ENCODE measurements at regions not wholly inside any gene's neighbourhood (a gene's known extent, or its start where the extent isn't known, plus 50 kb on each side); places are given as distances from the start of the nearest gene placed in this dataset.

- Histone ChIP-seq H3K9me1 (ENCODE audit: insufficient read depth, low read length) (no peaks in the 10 kb centered on the region), H2BK120ac (ENCODE audit: low read depth, low read length) (no peak overlapping the region), H4K20me1 (ENCODE audit: insufficient read depth, low read length) (no peaks in the 10 kb centered on the region), H3K56ac (ENCODE audit: extremely low read depth, insufficient read depth, low read length) (no peak overlapping the region), H3K18ac (ENCODE audit: low read depth, low read length) (no peak overlapping the region), H2BK5ac (ENCODE audit: low read depth, low read length, poor library complexity, severe bottlenecking) (peak overlapping the region; percentile 13), H2BK15ac (ENCODE audit: low read depth, low read length) (no peak overlapping the region), H3K36me3 (ENCODE audit: control insufficient read depth, insufficient read depth, low read length) (no peaks in the 10 kb centered on the region), H3K4me1 (ENCODE audit: control insufficient read depth, insufficient read depth, low read length) (no peaks in the 10 kb centered on the region), H3K9me3 (ENCODE audit: control insufficient read depth, insufficient read depth, low read length) (peaks cover under 1% of the 10 kb centered on the region; the same call in 1 of the 2 replicates), H2BK20ac (ENCODE audit: low read depth, low read length) (no peak overlapping the region), H3K4ac (ENCODE audit: low read depth, low read length) (no peak overlapping the region), H3K14ac (replicated peaks; ENCODE audit: low read depth, low read length) (no peak overlapping the region), H3K4me2 (ENCODE audit: low read depth, low read length) (no peak overlapping the region), H3K27me3 (ENCODE audit: control insufficient read depth, insufficient read depth, low read length) (no peaks in the 10 kb centered on the region), H2AK5ac (ENCODE audit: low read depth, low read length) (no peak overlapping the region), H3K23ac (ENCODE audit: low read depth, low read length) (no peak overlapping the region), H3K4me3 (ENCODE audit: insufficient read depth, low read depth, low read length) (no peak overlapping the region), H4K91ac (ENCODE audit: insufficient read depth, low read depth, low read length) (no peak overlapping the region), H4K5ac (ENCODE audit: low read depth, low read length) (no peak overlapping the region), H4K8ac (ENCODE audit: low read depth in 2 of 2, low read length in 2 of 2) (no peak overlapping the region), H3K27ac (ENCODE audit: insufficient read depth, low read length) (no peak overlapping the region), H2AFZ (replicated peaks; ENCODE audit: low read length, poor library complexity) (no peak overlapping the region), H2AK9ac (replicated peaks; ENCODE audit: low read depth, low read length, poor library complexity) (no peak overlapping the region), H3K79me1 (ENCODE audit: low read depth in 1 of 2, low read length in 2 of 2) (no peaks in the 10 kb centered on the region), H3K9ac (ENCODE audit: low read depth, low read length) (no peak overlapping the region)
- ATAC-seq (ENCODE audit: low read depth) (no peak), DNase-seq (no peak)
- CTCF ChIA-PET = interaction anchor here (0.8 to 1.0 kb wide), 2 partner anchors 9 to 12 kb away, joined by 4 read pairs; no protein-coding TSS in a partner anchor
- POLR2A ChIA-PET (ENCODE audit: unreplicated experiment) = no interaction called here
- intact Hi-C loops (cut with micrococcal nuclease) = loop anchor here (1.0 kb wide), 1 partner anchor 9 kb away; no protein-coding TSS in a partner anchor
- TF ChIP-seq RAD21 (IDR thresholded peaks at IDR 0.05; ENCODE audit: low read length) (no peak), NFE2L2 (IDR thresholded peaks at IDR 0.05; ENCODE audit: low read depth, low read length) (no peak), MAFK (IDR thresholded peaks at IDR 0.05; ENCODE audit: low read depth, low read length) (no peak), SMC3 (IDR thresholded peaks at IDR 0.05; ENCODE audit: low read depth, low read length) (no peak)
- TF ChIP-seq, protein P1, sequence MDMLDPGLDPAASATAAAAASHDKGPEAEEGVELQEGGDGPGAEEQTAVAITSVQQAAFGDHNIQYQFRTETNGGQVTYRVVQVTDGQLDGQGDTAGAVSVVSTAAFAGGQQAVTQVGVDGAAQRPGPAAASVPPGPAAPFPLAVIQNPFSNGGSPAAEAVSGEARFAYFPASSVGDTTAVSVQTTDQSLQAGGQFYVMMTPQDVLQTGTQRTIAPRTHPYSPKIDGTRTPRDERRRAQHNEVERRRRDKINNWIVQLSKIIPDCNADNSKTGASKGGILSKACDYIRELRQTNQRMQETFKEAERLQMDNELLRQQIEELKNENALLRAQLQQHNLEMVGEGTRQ (IDR thresholded peaks at IDR 0.05; ENCODE audit: low read depth, low read length) = no peak
- in situ Hi-C loops (cut with MboI; ENCODE audit: low sequenced_read_pairs) = no loop called here
- WGBS, 2 experiments (ENCODE audit: extremely low coverage in 2 of 2, insufficient read length in 1 of 2) = 100% methylated on average over 1 of the region's 2 CpGs; no CpG with 5 or more reads in 1 of the 2 experiments
- dilution Hi-C loops (cut with HindIII; ENCODE audit: low sequenced_read_pairs, unreplicated experiment) = no loop called here
- no TSS peak for BruUV-seq (replicated peaks)
These were observed 122.5 kb upstream of the TSC22D2 start for GRCh38 chr3:150285601-150286000.

Measured in IMR-90 (cell line).